COLO668 (cell line): ENCODE measurements at regions not wholly inside any gene's neighbourhood (a gene's known extent, or its start where the extent isn't known, plus 50 kb on each side); places are given as distances from the start of the nearest gene placed in this dataset.

Source experiments
- DNase-seq: peaks from one replicate; lab custom pipeline; 2025; ENCODE audit not compliant: unreplicated experiment; lab: John Stamatoyannopoulos, UW

- no peak for DNase-seq
Observed at GRCh38 chr12:61362037-61362436, 898.2 kb upstream of the USP15 start.

DNA sequence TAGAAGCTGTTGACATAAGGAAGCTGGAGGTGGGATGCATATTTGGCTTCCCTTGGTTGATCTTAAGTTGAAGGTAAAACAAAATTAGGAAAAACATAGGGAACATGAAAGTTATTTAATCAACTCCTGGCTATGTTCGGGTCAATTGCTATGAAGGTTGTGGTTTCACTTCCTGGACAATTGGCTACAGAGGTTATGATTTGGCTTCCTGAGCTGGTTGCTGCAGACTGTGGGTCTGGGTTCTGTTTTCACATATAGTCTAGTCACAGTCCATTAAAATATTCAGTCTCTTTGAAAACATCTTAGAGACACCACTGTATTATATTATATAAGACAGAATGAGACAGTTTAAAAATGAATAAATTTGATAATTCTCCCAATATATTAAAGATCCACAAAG is 895.2 kb upstream of the USP15 start:
- DNase-seq: no peak

- no peak for DNase-seq
Observed at GRCh38 chr12:61367281-61367785, 892.9 kb upstream of the USP15 start.

GRCh38 chr12:61369241-61369910 is 890.8 kb upstream of the USP15 start:
- DNase-seq: no peak

DNA sequence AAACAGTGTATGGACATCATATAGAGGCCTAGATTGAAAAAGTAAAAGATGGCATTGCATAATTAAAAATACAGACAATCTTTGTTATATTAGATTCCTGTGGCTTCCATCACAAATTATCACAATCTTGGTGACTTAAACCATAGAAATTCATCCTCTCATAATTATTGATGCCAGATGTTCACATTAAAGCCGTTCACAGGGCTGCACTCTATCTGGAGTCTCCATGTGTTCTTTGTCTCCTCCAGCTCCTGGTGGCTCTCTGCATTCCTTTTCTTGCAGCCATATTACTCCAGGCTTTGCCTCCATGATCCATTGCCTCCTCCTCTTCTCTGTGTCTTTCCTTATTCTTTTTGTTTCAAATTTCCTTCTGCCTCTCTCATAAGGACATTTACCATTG is 875.7 kb upstream of the USP15 start:
- no peak for DNase-seq

GRCh38 chr12:61385771-61386170 is 874.4 kb upstream of the USP15 start:
- no peak for DNase-seq

DNA sequence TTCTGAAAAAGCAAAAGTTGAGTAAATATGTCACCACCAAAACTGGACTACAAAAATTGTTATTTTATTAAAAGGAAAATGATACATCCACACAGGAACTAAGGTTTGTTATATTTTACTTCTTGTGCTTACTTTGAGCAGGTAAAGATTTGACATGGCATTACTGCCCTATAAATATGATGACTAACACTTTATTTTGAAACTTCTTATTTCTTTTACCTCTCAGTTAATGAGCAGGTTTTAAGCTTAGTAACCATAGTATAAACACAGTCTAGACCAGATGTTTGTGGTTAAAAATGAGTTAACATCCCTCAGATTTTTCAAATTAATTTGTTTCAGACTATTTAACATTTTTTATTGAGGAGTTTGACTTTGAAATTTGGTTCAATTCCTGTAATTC is 862.5 kb upstream of the USP15 start:
- DNase-seq: no peak

GRCh38 chr12:61412201-61412600 is 848.0 kb upstream of the USP15 start:
- DNase-seq: no peak

GRCh38 chr12:61414470-61414869 is 845.7 kb upstream of the USP15 start:
- no peak for DNase-seq

GRCh38 chr12:61422786-61423185 is 837.4 kb upstream of the USP15 start:
- DNase-seq: no peak

GRCh38 chr12:61452076-61452475 is 808.1 kb upstream of the USP15 start:
- DNase-seq: no peak

DNA sequence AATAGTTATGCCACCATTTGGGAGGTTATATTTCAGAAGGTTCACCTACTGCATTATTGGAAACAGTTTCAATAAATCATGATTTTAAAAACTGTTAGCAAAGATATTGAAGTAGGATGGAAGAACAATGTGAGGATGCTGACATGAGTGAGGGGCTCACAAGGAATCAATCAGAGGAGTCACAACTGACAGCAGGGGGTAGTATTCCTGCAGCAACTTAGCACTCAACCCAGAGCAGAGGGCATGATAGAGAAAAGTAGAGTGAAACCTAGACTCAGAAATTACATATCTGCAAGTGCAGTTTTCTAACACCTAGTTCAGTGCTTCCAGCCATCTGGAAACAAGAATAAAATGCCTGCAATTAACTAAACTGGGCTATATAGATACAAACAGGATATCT is 772.5 kb upstream of the USP15 start:
- no peak for DNase-seq

GRCh38 chr12:61490526-61491498 is 769.4 kb upstream of the USP15 start:
- no peak for DNase-seq

DNA sequence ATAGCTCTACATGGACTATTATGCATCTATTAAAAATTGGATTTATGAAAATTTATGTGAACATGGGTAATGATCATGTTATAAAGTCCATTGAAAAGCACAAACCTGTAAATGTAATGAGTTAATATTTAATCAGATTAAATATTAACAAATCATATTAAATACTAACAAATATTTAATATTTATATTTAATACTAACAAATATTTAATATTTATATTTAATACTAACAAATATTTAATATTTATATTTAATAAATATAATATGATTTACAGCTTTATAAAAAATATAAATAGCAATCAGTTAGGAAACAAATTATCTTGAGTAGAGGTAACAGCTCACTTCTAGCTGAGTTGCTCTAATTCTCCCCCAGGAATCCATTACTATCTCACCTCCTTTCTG is 758.0 kb upstream of the USP15 start:
- DNase-seq: no peak

DNA sequence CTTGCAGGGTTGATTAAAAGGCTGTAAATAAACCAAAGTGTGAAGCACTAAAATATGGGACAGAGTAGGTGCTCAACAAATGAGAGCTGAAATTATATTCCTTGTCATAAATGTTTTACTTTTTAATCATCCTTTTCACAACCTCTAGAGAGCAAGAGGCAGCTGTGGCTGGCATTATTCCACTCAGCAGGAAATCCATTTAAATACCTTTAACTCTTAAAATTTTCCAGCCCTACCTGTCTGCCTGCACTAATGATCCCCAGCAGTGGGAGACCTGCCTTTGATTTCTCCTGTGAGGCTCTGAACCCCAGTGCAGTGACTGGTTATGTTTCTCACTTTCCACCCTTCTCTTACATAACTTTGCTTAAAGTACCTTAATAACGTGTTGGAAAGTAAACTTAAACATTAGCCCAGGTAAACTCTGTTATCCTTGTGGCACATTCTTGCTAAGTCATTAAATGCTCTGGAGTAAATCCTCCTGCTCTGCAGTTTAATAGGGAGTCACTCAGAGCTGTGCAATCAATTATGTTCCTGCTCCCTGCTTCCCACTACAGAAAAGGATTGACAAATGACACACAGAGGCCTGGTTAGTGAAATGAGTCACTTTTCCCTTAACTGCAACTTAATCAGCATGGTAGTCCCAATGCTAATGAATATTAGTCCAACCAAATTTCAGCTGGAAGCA is 755.7 kb upstream of the USP15 start:
- DNase-seq: no peak

- no peak for DNase-seq
Observed at GRCh38 chr12:61513499-61513898, 746.7 kb upstream of the USP15 start.

DNA sequence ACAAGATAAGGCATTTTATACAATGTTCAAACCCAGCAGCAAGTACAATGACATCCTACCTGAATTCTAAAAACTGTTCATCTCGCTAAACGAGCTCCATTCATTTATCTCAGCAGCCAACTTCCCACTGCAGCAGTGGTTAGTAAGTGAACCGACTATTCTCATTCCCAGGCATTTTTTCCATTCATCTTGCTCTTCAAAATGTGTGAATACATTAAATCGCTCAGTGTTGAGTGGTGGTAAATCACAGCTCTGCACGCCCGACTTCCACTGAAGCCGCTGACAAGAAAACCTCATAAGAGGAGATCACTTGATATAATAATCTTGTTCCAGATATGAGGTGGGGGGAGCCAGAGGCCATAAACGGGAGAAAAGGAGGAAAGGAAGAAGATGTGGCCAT is 746.2 kb upstream of the USP15 start:
- no peak for DNase-seq

- DNase-seq: no peak
Observed at GRCh38 chr12:61521258-61521657, 738.9 kb upstream of the USP15 start.

DNA sequence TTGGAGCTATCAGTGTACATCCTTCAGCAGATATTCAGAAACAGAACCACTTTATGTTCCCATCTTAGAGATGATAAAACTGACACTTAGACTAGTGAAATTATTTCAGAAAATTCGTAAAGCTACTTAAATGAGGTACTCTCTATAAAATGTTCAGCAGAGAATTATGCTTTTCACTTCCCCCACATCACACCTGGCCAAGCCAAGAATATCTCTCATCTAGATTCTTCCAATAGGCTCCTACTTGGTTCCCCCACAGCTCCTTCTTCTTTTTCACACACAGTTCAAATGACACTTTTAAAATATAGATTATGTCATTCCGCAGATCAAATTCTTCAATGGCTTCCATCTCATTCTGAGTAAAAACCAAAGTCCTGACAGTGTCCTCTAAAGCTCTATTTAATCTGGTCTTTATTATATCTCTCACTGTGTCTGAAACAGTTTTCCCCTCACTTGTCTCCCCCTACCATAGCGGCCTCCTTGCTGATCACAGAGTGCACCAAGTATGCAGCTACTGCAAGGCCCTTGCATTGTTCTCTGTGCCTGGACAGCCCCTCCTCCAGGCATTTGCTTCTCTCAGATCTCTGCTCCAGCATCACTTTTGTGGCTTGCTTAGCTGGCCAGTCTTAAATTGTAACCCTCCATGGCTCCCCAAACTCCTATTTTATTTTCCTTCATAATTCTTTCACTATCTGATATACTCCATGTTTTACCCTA is 736.8 kb upstream of the USP15 start:
- no peak for DNase-seq

GRCh38 chr12:61524851-61525250 is 735.4 kb upstream of the USP15 start:
- DNase-seq: no peak

DNA sequence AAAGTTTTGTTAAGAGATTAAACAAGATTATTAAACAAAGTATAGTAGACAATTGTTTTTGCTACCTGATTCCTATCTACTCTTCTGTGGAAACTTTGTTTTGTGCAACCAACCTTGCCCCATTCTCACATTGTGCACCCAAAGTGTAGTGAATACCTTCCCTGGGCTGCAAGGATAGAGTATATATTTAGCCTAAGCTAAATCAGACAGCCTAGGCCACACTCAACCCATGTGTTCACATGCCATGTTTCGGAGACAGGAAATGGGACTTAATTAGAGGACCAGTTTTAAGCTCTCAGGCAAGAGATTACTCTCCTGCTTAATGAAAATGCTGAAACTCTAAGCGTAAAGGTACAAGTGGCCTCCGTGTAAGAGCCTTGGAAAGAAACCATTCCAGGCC is 734.9 kb upstream of the USP15 start:
- no peak for DNase-seq
